ENCODE measurements at regions not wholly inside any gene's neighbourhood (a gene's known extent, or its start where the extent isn't known, plus 50 kb on each side); places are given as distances from the start of the nearest gene placed in this dataset.
"Not testable (repeated sequence)": the region's sequence is repeated elsewhere in the genome, so short reads cannot be mapped to it uniquely, and the experiment has no call there.

DNA sequence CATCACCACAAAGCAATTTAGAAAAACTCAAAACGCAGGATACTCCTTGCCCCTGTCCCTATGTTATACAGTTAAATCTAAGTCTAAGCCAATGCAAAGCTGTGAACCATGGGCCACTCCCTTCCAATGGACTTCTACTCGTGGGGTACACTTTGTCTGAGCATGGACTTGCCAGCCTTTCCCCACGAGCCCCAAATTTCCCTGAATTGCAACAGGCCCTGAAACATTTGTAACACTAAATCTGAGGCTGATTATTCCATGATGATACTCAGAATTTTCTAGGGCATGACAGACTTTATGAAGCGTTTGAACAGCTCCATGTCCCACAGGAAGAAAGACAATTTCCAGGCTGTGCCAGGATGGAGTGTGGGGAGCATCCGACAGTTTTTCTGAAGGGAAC lies 189.6 kb downstream of the TXNL1 start:
- no peak overlapping the region for H3K4me3 Mint-ChIP-seq
- no peaks in the 10 kb centered on the region for H3K4me1 Mint-ChIP-seq
- peaks cover 4% of the 10 kb centered on the region for H3K9me3 Mint-ChIP-seq (ENCODE audit: low read depth)
- ATAC-seq (no peak), DNase-seq (no peak)
- no peaks in the 10 kb centered on the region for H3K36me3 Mint-ChIP-seq
- CTCF ChIA-PET, result no interaction called here
- no peak overlapping the region for H3K27ac Mint-ChIP-seq
- no peaks in the 10 kb centered on the region for H3K27me3 Mint-ChIP-seq

DNA sequence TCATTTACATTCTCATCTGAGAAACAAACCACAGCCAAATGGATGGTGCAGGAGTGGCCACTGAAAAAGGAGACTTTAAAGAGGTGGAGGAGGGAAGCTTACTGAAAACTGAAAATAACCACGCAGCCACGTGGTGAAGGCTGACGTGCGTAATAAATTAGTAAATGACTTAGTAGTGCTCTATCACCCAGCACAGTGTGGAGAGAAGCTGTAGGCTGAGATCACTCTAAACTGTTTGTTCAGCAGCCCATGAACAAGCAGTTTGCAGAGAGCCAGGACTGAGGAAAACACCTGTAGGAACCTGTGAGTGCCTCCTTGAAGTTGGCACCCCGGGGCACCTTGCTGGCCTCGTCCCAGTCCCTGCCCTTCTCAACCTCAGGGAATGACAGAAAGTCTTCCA lies 193.0 kb downstream of the TXNL1 start:
- no peak for ATAC-seq
- no peaks in the 10 kb centered on the region for H3K4me1 Mint-ChIP-seq
- H3K27ac Mint-ChIP-seq, result no peak overlapping the region

DNA sequence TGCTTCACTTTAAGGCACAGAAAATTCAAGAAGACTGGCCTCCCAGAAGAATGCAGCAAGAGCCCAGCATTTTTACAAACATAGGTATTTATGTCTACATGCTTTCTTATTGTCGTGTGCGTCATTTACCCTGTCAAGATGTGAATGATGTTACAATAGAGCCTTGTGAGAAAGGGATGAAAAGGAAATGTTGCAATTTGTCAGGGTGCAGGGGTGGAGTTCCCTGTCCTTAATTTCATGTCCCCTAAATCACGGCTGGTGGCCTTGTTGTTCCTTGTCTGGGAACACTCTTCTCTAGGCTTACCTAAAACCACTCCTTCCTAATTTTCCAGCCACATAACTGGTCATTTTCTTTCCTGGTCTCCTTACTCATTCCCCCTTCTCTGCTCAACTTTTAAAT lies 194.2 kb downstream of the TXNL1 start:
- no peak overlapping the region for H3K27ac Mint-ChIP-seq
- ATAC-seq (no peak), DNase-seq (no peak)
- no peak overlapping the region for H3K4me3 Mint-ChIP-seq
- no peaks in the 10 kb centered on the region for H3K27me3 Mint-ChIP-seq
- H3K9me3 Mint-ChIP-seq (ENCODE audit: low read depth), result no peaks in the 10 kb centered on the region
- H3K4me1 Mint-ChIP-seq, result no peaks in the 10 kb centered on the region
- CTCF ChIA-PET, result no interaction called here
- no peaks in the 10 kb centered on the region for H3K36me3 Mint-ChIP-seq

More for the DNA sequence above, 193.0 kb downstream of the TXNL1 start:
- H3K9me3 Mint-ChIP-seq (ENCODE audit: low read depth), result no peaks in the 10 kb centered on the region
- H3K4me3 Mint-ChIP-seq, result no peak overlapping the region
- CTCF ChIA-PET, result no interaction called here
- no peaks in the 10 kb centered on the region for H3K27me3 Mint-ChIP-seq
- no peak for DNase-seq
- H3K36me3 Mint-ChIP-seq, result no peaks in the 10 kb centered on the region

DNA sequence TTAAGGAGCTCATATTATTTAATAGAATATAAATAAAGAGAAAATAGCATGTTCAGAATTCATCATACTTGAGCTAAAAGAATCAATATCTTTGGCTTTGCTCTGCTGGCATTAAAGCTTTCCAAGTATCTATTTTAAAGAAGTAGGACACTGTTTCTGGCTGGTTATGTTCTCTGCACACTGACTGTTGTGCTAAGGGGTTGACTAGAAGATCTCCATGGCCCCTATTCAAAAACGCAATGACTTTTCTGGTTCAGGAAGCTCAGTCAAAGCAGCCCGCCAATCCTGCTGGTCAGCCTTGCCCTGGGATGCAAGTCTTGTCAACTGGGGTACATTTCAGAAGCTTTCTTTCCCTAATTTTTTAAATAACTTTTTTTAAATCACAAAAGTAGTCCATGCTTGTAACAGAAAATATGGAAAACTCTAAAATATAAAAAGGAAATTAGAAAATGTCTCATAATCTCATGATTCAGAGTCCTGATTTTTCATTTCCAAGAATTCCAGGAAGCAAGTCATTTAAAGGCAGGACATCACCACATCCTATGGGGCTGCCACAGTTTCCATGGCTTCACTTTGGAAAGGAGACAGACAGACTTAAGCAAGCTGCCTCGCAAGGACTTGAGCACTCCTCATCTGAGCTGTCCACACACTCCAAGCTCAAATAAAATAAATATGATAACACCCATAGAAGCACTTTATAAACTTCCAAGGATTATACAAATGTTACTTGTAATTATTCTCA lies 195.1 kb downstream of the TXNL1 start:
- CTCF ChIA-PET, result no interaction called here
- ATAC-seq, result no peak
- no peaks in the 10 kb centered on the region for H3K9me3 Mint-ChIP-seq (ENCODE audit: low read depth)
- H3K27ac Mint-ChIP-seq, result no peak overlapping the region
- H3K4me3 Mint-ChIP-seq, result no peak overlapping the region
- no peaks in the 10 kb centered on the region for H3K4me1 Mint-ChIP-seq
- H3K27me3 Mint-ChIP-seq, result no peaks in the 10 kb centered on the region
- H3K36me3 Mint-ChIP-seq, result no peaks in the 10 kb centered on the region
- no peak for DNase-seq

DNA sequence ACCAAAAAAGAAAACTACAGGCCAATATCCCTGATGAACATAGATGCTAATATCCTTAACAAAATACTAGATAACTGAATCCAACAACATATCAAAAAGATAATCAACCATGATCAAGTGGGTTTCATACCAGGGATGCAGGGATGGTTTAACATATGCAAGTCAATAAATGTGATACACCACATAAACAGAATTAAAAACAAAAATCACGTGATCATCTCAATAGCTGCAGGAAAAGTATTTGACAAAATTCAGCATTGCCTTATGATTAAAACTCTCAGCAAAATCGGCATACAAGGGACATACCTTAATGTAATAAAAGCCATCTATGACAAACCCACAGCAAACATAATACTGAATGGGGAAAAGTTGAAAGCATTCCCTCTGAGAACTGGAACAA lies 199.9 kb downstream of the TXNL1 start:
- not testable (repeated sequence) for ATAC-seq; H3K27ac Mint-ChIP-seq; H3K9me3 Mint-ChIP-seq (ENCODE audit: low read depth)

DNA sequence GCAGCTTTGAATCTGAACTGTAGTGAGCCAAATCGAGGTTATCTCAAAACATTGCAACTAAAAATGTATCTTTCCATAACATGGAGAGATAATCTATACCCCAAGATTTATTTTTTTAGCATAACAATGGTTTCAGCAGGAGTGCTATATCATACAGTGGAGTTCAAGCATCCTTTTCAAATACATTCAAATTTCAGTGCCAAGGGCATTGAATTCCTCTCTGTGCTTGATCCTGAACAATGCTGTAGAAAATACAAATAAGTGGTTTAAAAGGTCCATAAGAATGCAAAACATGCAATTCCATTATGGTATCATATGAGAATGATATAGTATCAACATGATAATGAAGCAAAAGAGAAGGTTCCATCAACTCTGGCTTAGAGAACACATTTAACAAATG lies 201.7 kb downstream of the TXNL1 start:
- Mint-ChIP-seq H3K4me1 (no peaks in the 10 kb centered on the region), H3K27ac (no peak overlapping the region), H3K4me3 (no peak overlapping the region), H3K9me3 (ENCODE audit: low read depth) (peaks cover 2% of the 10 kb centered on the region), H3K27me3 (no peaks in the 10 kb centered on the region), H3K36me3 (no peaks in the 10 kb centered on the region)
- no peak for ATAC-seq
- CTCF ChIA-PET, result no interaction called here
- no peak for DNase-seq

More for the DNA sequence above, 199.9 kb downstream of the TXNL1 start:
- H3K4me3 Mint-ChIP-seq, CTCF ChIA-PET, H3K36me3 Mint-ChIP-seq, H3K4me1 Mint-ChIP-seq, DNase-seq, H3K27me3 Mint-ChIP-seq: not testable (repeated sequence)

DNA sequence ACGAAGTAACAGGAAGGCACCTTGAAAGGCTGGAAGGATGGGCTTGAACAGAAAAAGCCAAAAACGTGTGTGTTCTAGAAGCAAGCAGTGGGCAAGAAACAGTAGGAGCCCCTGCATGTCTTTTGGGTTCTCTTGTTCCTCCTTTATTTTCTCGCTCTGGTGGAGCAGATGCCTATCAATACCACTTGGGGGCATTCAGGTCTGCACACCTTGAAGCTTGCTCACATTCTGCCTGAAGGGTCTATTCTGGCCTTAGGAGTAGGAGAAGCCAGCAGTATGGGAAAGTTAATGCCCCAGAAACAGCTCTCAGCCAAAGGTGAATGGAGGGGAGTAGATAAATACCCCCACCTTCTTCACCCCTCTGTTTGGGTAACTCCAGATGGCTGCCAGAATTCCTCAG lies 204.5 kb downstream of the TXNL1 start:
- DNase-seq, result no peak
- Mint-ChIP-seq H3K36me3 (no peaks in the 10 kb centered on the region), H3K4me3 (no peak overlapping the region), H3K27ac (no peak overlapping the region), H3K27me3 (no peaks in the 10 kb centered on the region), H3K9me3 (ENCODE audit: low read depth) (peaks cover 2% of the 10 kb centered on the region), H3K4me1 (no peaks in the 10 kb centered on the region)
- CTCF ChIA-PET, result no interaction called here
- ATAC-seq, result no peak

DNA sequence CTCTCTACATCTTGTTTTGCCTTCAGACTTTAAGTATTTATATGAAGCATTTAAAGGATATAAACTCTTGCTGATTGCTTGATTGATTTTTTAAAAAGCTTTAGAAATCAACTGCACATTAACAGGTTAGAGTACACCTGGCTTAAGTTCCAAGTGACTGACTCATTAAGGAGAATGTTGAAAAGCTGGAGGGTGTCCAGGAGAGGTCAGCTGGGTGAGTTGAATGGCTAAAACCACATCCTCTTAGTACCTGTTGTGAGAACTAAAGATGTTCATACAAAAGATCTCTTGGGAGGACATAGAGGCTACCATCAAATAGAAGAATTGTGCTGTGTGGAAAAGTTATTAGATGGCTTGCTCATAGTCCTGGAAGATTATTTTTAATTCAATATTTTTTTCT lies 206.8 kb downstream of the TXNL1 start:
- DNase-seq, result no peak
- Mint-ChIP-seq H3K9me3 (ENCODE audit: low read depth) (peaks cover 2% of the 10 kb centered on the region), H3K4me1 (no peaks in the 10 kb centered on the region), H3K27ac (no peak overlapping the region), H3K4me3 (no peak overlapping the region), H3K36me3 (no peaks in the 10 kb centered on the region), H3K27me3 (no peaks in the 10 kb centered on the region)
- CTCF ChIA-PET, result no interaction called here
- ATAC-seq, result no peak

DNA sequence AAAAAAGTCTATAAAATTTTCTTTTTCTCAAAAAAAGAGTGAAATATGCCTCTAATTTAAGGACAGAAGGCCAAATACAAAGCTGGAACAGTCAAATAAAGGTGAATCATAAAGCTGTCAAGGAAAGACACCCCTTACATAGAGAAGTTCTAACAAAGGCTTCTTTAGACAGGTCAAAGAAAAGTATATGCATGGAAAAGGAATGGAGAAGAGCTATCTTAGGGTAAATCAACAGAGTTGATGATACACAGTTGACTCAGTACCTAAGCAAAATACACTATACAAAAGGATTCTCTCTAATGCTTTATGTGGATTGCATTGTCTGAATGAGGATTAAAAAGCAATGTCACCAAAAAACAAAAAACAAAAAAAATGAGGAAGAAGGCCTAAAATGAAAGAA lies 214.8 kb downstream of the TXNL1 start:
- no peak for ATAC-seq
- no peaks in the 10 kb centered on the region for H3K9me3 Mint-ChIP-seq (ENCODE audit: low read depth)

DNA sequence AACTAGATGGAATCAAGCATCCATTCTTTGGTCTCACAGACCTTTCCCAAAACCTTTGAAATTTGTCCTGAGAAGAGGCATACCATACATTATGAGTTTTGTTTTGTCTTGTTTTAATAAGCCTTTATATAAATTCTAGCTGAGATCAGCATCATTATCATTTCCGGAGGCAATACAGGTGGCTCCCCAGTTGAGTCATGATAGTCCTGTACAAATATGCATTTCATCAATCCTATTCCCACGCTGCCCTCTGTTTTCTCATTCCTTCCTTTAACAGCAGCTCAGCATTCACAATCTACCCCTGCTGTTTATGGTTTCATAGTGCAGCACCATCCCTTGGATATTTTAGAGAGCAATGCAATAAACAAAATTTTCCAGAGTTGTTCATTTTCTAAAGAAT lies 216.7 kb downstream of the TXNL1 start:
- no peaks in the 10 kb centered on the region for H3K27me3 Mint-ChIP-seq
- no peak overlapping the region for H3K27ac Mint-ChIP-seq
- CTCF ChIA-PET, result no interaction called here
- no peak overlapping the region for H3K4me3 Mint-ChIP-seq
- H3K36me3 Mint-ChIP-seq, result no peaks in the 10 kb centered on the region
- H3K9me3 Mint-ChIP-seq (ENCODE audit: low read depth), result no peaks in the 10 kb centered on the region
- DNase-seq (no peak), ATAC-seq (no peak)
- H3K4me1 Mint-ChIP-seq, result no peaks in the 10 kb centered on the region

More for the DNA sequence above, 214.8 kb downstream of the TXNL1 start:
- no peaks in the 10 kb centered on the region for H3K36me3 Mint-ChIP-seq
- H3K27me3 Mint-ChIP-seq, result no peaks in the 10 kb centered on the region
- H3K4me3 Mint-ChIP-seq, result no peak overlapping the region
- H3K27ac Mint-ChIP-seq, result no peak overlapping the region
- DNase-seq, result no peak
- CTCF ChIA-PET, result no interaction called here
- no peaks in the 10 kb centered on the region for H3K4me1 Mint-ChIP-seq

DNA sequence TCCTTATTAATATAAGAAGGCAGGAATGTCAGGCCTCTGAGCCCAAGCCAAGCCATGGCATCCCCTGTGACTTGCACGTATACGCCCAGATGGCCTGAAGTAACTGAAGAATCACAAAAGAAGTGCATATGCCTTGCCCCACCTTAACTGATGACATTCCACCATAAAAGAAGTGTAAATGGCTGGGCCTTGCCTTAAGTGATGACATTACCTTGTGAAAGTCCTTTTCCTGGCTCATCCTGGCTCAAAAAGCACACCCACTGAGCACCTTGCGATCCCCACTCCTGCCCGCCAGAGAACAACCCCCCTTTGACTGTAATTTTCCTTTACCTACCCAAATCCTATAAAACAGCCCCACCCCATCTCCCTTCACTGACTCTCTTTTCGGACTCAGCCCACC lies 217.5 kb downstream of the TXNL1 start:
- H3K4me1 Mint-ChIP-seq; H3K27me3 Mint-ChIP-seq; H3K9me3 Mint-ChIP-seq (ENCODE audit: low read depth); H3K4me3 Mint-ChIP-seq; CTCF ChIA-PET; H3K27ac Mint-ChIP-seq; DNase-seq; ATAC-seq; H3K36me3 Mint-ChIP-seq: not testable (repeated sequence)

DNA sequence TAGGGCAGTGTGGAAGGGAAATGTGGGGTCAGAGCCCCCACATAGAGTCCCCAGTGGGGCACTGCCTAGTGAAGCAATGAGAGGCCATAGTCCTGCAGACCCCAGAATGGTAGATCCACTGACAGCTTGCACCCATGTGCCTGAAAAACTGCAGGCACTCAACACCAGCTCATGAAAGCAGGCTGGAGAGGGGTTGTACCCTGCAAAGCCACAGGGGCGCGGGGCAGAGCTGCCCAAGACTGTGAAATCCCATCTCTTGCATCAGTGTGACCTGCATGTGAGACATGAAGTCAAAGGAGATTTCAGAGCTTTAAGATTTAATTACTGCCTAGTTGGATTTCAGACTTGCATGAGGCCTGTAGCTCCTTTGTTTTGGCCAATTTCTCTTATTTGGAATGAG lies 224.0 kb downstream of the TXNL1 start:
- no peaks in the 10 kb centered on the region for H3K4me1 Mint-ChIP-seq
- CTCF ChIA-PET, result no interaction called here

DNA sequence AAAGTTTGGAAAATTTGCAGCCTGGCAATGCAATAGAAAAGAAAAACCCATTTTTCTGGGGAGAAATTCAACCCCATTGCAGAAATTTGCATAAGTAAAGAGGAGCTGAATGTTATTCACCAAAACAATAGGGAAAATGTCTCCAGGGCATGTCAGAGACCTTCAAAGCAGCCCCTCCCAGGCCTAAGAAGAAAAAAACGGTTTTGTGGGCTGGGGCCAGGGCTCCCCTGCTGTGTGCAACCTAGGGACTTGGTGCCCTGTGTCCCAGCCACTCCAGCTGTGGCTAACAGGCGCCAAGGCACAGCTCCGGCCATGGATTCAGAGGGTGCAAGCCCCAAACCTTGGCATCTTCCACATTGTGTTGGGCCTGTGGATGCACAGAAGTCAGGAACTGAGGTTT lies 224.5 kb downstream of the TXNL1 start:
- Mint-ChIP-seq H3K4me1 (no peaks in the 10 kb centered on the region), H3K36me3 (no peaks in the 10 kb centered on the region), H3K27ac (no peak overlapping the region), H3K9me3 (ENCODE audit: low read depth) (peaks cover 3% of the 10 kb centered on the region), H3K4me3 (no peak overlapping the region), H3K27me3 (no peaks in the 10 kb centered on the region)
- CTCF ChIA-PET, result no interaction called here
- DNase-seq, result no peak
- ATAC-seq, result no peak

More for the DNA sequence above, 224.0 kb downstream of the TXNL1 start:
- no peaks in the 10 kb centered on the region for H3K27me3 Mint-ChIP-seq
- peaks cover 3% of the 10 kb centered on the region for H3K9me3 Mint-ChIP-seq (ENCODE audit: low read depth)
- no peak overlapping the region for H3K27ac Mint-ChIP-seq
- H3K4me3 Mint-ChIP-seq, result no peak overlapping the region
- H3K36me3 Mint-ChIP-seq, result no peaks in the 10 kb centered on the region
- no peak for DNase-seq
- no peak for ATAC-seq

DNA sequence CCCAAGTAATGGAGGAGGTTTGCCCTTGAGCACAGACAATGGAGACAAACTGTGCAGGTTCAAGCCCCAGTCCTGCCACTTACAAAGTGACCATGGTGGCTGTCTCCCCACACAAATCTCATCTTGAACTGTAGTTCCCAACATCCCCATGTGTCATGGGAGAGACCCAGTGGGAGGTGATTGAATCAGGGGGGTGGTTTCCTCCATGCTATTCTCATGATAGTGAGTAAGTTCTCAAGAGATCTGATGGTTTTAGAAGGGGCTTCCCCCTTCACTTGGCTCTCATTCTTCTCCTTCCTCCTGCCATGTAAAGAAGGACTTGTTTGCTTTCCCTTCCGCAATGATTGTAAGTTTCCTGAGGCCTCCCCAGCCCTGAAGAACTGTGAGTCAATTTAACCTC lies 225.4 kb downstream of the TXNL1 start:
- CTCF ChIA-PET, result no interaction called here
- no peak for ATAC-seq

DNA sequence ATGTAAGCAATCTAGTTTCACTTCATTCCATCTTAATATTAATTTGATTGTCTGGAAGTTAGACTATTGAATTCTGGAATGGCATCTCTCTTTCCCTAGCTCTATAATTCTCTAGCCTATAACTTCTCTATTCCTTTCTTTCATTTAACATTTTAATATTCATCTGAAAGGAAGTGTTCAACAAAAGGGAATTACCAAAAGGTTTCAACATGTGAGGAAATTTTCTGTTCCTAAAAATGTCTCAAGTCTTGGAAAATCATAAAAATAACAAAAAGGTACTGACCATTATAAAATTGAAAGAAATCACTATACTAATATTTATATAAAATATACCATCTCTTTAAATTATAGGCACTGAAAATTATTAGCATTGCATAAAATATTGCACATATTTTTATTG lies 228.7 kb downstream of the TXNL1 start:
- H3K27ac Mint-ChIP-seq, result no peak overlapping the region
- no peaks in the 10 kb centered on the region for H3K36me3 Mint-ChIP-seq
- H3K9me3 Mint-ChIP-seq (ENCODE audit: low read depth), result peaks cover 3% of the 10 kb centered on the region
- H3K27me3 Mint-ChIP-seq, result no peaks in the 10 kb centered on the region
- ATAC-seq, result no peak
- CTCF ChIA-PET, result no interaction called here
- no peak overlapping the region for H3K4me3 Mint-ChIP-seq
- no peak for DNase-seq
- H3K4me1 Mint-ChIP-seq, result no peaks in the 10 kb centered on the region

More for the DNA sequence above, 225.4 kb downstream of the TXNL1 start:
- H3K9me3 Mint-ChIP-seq (ENCODE audit: low read depth), result peaks cover 3% of the 10 kb centered on the region
- no peak for DNase-seq
- no peak overlapping the region for H3K27ac Mint-ChIP-seq
- no peaks in the 10 kb centered on the region for H3K36me3 Mint-ChIP-seq
- no peaks in the 10 kb centered on the region for H3K4me1 Mint-ChIP-seq
- H3K27me3 Mint-ChIP-seq, result no peaks in the 10 kb centered on the region
- H3K4me3 Mint-ChIP-seq, result no peak overlapping the region
